HepG2 (cell line): ENCODE measurements at regions not wholly inside any gene's neighbourhood (a gene's known extent, or its start where the extent isn't known, plus 50 kb on each side); places are given as distances from the start of the nearest gene placed in this dataset.
A peak's percentile ranks its signal among the peaks of the same experiment; 100 is the strongest.
"Not testable (repeated sequence)": the region's sequence is repeated elsewhere in the genome, so short reads cannot be mapped to it uniquely, and the experiment has no call there.

Experiments
- ATAC-seq: fragments of 200-7000 bp; cut with Tn5 transposase; 3 replicates; pipeline ENCODE4 v1.9.1; 2020; ENCODE audit warnings: mild to moderate bottlenecking, moderate library complexity
- BruUV-seq: library from RNA; stranded (reverse); fragments of 400-500 nt; replicated peaks from 2 replicates; lab custom pipeline; 2021; lab: Mats Ljungman, UMichigan
- CTCF ChIA-PET: fragments of 300-600 bp; formaldehyde crosslinking; extraction: SDS; loops from one replicate; lab custom pipeline; 2021; ENCODE audit warnings: low total read pairs, inconsistent platforms, low intra/inter-chr PET ratio; lab: Yijun Ruan, JAX
- POLR2A ChIA-PET: fragments of 350-600 bp; sonication (Branson Sonifier 250); formaldehyde crosslinking; loops from one replicate; lab custom pipeline; 2020; ENCODE audit warnings: antibody characterized with exemption, inconsistent platforms; lab: Yijun Ruan, JAX
- DNase-seq: peaks from one replicate; pipeline ENCODE4 v3.0.0-alpha.2; 2015; ENCODE audit warnings: low spot score
- FAIRE-seq: peaks from 3 replicates; lab custom pipeline; 2011; peaks lifted over from hg19 to GRCh38; lab: Jason Lieb, UNC
- H2AFZ ChIP-seq: one replicate; pipeline ENCODE4 v1.6.1; 2011; ENCODE audit warnings: low read length, inconsistent platforms
- H3K27ac ChIP-seq: fragments of 300-600 bp; 3 replicates; pipeline ENCODE4 v1.8.0; 2011; ENCODE audit warnings: mixed run types, mild to moderate bottlenecking, mixed read lengths, low read length, inconsistent platforms; ENCODE audit not compliant: insufficient read depth; ENCODE audit errors: extremely low read length
- H3K27me3 ChIP-seq, 2 experiments: fragments of 200-600 bp in 1 of 2; 2 replicates in 1 of 2; 3 replicates in 1 of 2; pipeline versions ENCODE4 v1.6.0 to v1.8.0; 2011; ENCODE audit warnings: low read length in 2 of 2, mild to moderate bottlenecking in 2 of 2, moderate library complexity in 2 of 2, inconsistent platforms in 1 of 2; ENCODE audit not compliant: insufficient read depth in 2 of 2, control insufficient read depth in 1 of 2
- H3K36me3 ChIP-seq, 2 experiments: fragments of 200-600 bp in 1 of 2; replicated peaks in 1 of 2; 2 replicates in 1 of 2; 3 replicates in 1 of 2; pipeline versions ENCODE4 v1.5.1 to v1.8.0; 2011; ENCODE audit warnings: low read length in 2 of 2, inconsistent platforms in 1 of 2; ENCODE audit not compliant: insufficient read depth in 2 of 2, control insufficient read depth in 1 of 2
- H3K4me1 ChIP-seq: 2 replicates; pipeline ENCODE4 v1.5.1; 2012; ENCODE audit warnings: low read length, inconsistent platforms; ENCODE audit not compliant: insufficient read depth
- H3K4me2 ChIP-seq: 2 replicates; pipeline ENCODE4 v1.6.0; 2011; ENCODE audit warnings: low read depth, low read length, inconsistent platforms
- H3K4me3 ChIP-seq, 3 experiments: fragments of 200-600 bp in 1 of 3; sonication (generic), shearing (Covaris generic) in 1 of 3; replicated peaks in 1 of 3; 2 replicates each; pipeline ENCODE4 v1.5.1; 2011 to 2016; ENCODE audit warnings: low read length in 3 of 3, inconsistent platforms in 2 of 3, low read depth in 2 of 3, mild to moderate bottlenecking in 2 of 3, control low read depth in 1 of 3, mixed read lengths in 1 of 3; ENCODE audit not compliant: insufficient read depth in 1 of 3
- H3K79me2 ChIP-seq: one replicate; pipeline ENCODE4 v1.6.1; 2011; ENCODE audit warnings: low read length, inconsistent platforms; ENCODE audit not compliant: insufficient read depth
- H3K9ac ChIP-seq: 2 replicates; pipeline ENCODE4 v1.6.0; 2011; ENCODE audit warnings: mild to moderate bottlenecking, low read depth, low read length, inconsistent platforms; ENCODE audit not compliant: insufficient read depth
- H3K9me3 ChIP-seq: 2 replicates; pipeline ENCODE4 v1.5.1; 2012; ENCODE audit warnings: mild to moderate bottlenecking, low read length
- H4K20me1 ChIP-seq: 2 replicates; pipeline ENCODE4 v1.6.0; 2011; ENCODE audit warnings: inconsistent platforms, mild to moderate bottlenecking, low read length, moderate library complexity; ENCODE audit not compliant: insufficient read depth
- HNRNPK ChIP-seq: fragments of 200-400 bp; formaldehyde crosslinking; IDR thresholded peaks from 2 replicates; pipeline ENCODE4 v1.6.1; 2018; ENCODE audit warnings: low read length, low read depth, moderate library complexity, mild to moderate bottlenecking; ENCODE audit not compliant: poor library complexity, severe bottlenecking
- PCBP1 ChIP-seq: fragments of 200-400 bp; formaldehyde crosslinking; IDR thresholded peaks from 2 replicates; pipeline ENCODE4 v1.6.1; 2017; ENCODE audit warnings: mild to moderate bottlenecking, low read depth, low read length, borderline replicate concordance
- ZNF274 ChIP-seq: sonication (generic); formaldehyde crosslinking; IDR thresholded peaks from 2 replicates; pipeline ENCODE4 v1.5.1; 2020; ENCODE audit warnings: mild to moderate bottlenecking, missing genetic modification reagents
- WGBS: methylation state at CpG from one replicate; pipeline ENCODE4 v1.1.6; 2017; ENCODE audit warnings: low lambda C conversion rate; 5-methylcytosine and 5-hydroxymethylcytosine counted together
- in situ Hi-C: cut with HindIII; loops from 2 replicates; pipeline ENCODE4 v1.10.0; 2017; ENCODE audit warnings: low pct_unique_long_range_greater_than_20kb; ENCODE audit not compliant: extremely low pct_ligation_motif_present
- intact Hi-C: fragments of 100-400 bp; cut with micrococcal nuclease; formaldehyde crosslinking; loops from one replicate; pipeline ENCODE4 v1.10.0; 2022; ENCODE audit not compliant: unreplicated experiment
- TF ChIP-seq, protein P1 (sequence below): sonication (generic); formaldehyde crosslinking; IDR thresholded peaks from 2 replicates; pipeline ENCODE4 v1.8.0; 2022; ENCODE audit warnings: missing genetic modification reagents, low read depth, mild to moderate bottlenecking, borderline replicate concordance

GRCh38 chr7:56466607-56467525, 350.6 kb upstream of the NUPR2 start:
- H3K4me1 ChIP-seq, H3K36me3 ChIP-seq, H3K79me2 ChIP-seq, ATAC-seq, in situ Hi-C loops, DNase-seq, CTCF ChIA-PET, intact Hi-C loops, H3K9ac ChIP-seq, BruUV-seq, H3K4me2 ChIP-seq, FAIRE-seq, H3K27ac ChIP-seq, H4K20me1 ChIP-seq, H3K4me3 ChIP-seq, H2AFZ ChIP-seq, H3K27me3 ChIP-seq, POLR2A ChIA-PET: not testable (repeated sequence)
- TF ChIP-seq ZNF274: peak; percentile 92; the same call in 1 of the 2 replicates
- 3% methylated on average over 2 of the region's 2 CpGs for WGBS
- H3K9me3 ChIP-seq: peaks cover 87% of the 10 kb centered on the region

DNA sequence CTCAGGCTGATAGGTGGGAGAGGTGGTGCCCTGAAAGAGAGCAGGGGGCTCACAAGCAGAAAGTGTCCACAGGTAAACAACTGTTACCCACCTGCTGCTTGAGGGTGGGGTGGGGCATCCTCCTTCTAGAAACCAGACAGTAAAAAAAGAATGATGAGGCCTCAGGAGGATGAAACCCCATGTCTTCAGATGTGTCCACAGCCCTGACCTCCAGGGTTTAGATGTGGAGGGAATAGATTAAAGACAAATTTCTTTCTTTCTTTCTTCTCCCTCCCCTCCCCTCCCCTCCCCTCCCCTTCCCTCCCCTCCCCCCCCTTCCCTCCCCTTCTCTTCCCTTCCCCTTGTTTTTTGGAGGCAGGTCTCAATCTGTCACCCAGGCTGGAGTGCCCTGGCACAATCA, 333.5 kb upstream of the NUPR2 start:
- Histone ChIP-seq H3K27ac (no peak overlapping the region), H4K20me1 (no peaks in the 10 kb centered on the region), H3K4me2 (no peak overlapping the region), H3K79me2 (no peaks in the 10 kb centered on the region), H3K4me3 (no peak overlapping the region), H3K36me3 (no peaks in the 10 kb centered on the region), H2AFZ (no peak overlapping the region), H3K4me1 (no peaks in the 10 kb centered on the region), H3K9ac (no peak overlapping the region), H3K27me3 (no peaks in the 10 kb centered on the region)
- FAIRE-seq (no peak), ATAC-seq (no peak)
- CTCF ChIA-PET: no interaction called here
- POLR2A ChIA-PET: no interaction called here
- BruUV-seq: no TSS peak
- in situ Hi-C loops: no loop called here
- TF ChIP-seq, protein P1, sequence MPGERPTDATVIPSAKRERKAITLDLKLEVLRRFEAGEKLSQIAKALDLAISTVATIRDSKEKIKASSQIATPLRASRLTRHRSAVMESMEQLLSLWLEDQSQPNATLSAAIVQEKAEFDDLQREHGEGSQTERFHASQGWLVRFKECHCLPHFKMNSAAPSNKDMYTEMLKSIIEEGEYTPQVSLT (CRISPR knock-in tag): no peak
- TF ChIP-seq PCBP1 (0 out of 2 replicates have a peak, but pooled peaks have one; percentile 26), HNRNPK (peak; percentile 78)
- TF ChIP-seq, all 625 proteins: peak for 2
- peaks cover 80% of the 10 kb centered on the region for H3K9me3 ChIP-seq
- intact Hi-C loops: no loop called here
- no peak for DNase-seq
